HS-5 (cell line): ENCODE measurements at regions not wholly inside any gene's neighbourhood (a gene's known extent, or its start where the extent isn't known, plus 50 kb on each side); places are given as distances from the start of the nearest gene placed in this dataset.

Experiments
- DNase-seq: peaks from one replicate; pipeline ENCODE4 v3.0.0-alpha.2; 2012; ENCODE audit warnings: low read depth

- no peak for DNase-seq
These were observed 71.3 kb upstream of the TEX51 start for GRCh38 chr2:126827371-126827770.

GRCh38 chr2:126828051-126828450, 70.6 kb upstream of the TEX51 start:
- DNase-seq: no peak

DNA sequence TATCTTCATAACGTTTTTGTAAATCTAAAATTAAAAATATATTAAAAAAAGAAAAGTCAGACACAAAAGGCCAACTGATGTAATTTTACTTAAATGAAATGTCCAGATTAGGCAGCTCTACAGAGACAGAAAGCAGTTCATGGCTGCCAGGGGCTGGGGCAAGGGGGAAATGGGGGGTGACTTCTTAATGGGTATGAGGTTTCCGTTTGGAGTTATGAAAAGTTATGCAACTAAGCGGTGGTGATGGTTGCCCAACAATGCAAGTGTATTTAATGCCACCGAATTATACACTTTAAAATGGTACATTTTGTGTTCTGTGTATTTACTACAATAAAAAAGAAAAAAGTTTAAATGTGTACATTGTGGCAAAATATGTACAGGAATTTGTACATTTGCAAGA, 70.2 kb upstream of the TEX51 start:
- no peak for DNase-seq

DNA sequence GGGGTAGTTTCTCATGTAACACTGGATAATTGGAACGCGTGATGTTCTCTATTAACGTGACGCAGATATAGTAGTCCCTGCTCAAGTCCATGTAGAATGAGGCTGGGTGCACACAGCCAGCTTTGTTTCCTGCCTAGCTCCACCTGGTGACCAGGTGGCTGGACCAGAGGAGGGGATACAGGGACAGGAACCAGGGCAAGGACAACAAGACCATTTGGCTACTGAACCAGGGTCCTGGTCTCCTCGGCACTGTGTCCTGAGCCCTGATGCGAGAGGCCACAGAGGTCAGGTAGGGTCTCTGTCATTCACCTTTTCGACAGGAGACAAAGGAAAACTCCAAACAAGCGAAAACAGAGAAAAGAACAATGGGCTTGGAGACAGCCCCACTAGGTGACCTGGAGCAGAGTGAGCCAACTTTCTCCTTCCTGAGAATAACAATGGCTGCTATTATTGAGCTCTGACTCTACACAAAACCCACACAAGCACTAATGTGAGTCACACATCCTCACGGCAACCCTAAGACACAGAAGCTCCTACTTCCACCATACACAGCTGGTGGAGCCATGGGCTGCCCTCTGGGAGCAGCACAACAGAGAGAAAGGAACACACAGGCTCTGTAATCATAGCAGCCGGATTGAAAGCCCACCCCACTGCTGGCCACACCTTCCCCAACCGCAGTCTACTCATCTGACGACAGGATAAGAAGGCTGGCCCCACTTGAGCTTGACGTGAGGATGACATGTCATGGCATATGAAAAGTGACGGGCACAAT, 67.3 kb upstream of the TEX51 start:
- DNase-seq: no peak

DNA sequence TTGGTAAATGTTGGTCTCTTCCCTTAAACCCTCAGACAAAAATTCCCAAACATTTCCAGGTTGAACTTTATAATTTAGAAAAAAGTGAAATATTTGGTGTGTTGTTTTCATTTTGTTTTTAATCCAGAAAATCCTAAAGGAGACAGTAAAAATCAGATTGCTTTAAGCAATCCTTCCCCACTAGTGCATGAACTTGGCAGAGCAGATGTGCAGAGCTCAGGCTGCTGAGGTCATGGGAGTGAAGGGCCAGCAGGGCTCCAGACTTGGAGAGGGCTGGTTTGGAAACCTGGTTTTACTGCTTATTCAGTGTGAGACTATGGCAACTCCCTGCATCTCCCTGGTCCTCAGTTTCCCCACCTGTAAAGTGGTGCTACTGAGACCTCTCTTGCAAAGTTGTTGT, 66.7 kb upstream of the TEX51 start:
- no peak for DNase-seq

- no peak for DNase-seq
These were observed 65.9 kb upstream of the TEX51 start for GRCh38 chr2:126832757-126833156.

DNA sequence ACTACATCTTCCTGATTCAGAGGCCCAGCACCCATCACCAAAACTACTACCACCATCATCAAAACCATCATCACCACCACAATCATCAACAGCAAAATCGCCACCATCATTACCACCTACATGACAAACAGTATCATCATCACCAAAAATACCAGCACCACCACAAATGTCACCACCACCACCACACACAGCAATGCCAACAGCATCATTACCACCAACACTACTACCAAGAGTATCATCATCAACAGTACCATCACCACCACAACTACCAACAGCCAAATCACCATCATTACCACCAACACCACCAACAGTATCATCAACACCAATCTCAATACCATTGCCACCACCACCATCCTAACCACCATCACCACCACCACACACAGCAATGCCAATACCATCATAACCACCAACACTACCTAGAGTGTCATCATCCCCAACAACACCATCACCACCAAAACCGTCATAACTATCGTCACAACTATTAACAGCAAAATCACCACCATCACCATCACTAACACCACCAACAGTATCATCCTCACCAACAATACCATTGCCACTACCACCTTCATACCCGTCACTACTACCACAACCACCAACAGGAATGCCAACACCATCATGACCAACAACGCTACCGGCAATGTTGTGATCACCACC, 64.6 kb upstream of the TEX51 start:
- no peak for DNase-seq

GRCh38 chr2:126835261-126835660, 63.4 kb upstream of the TEX51 start:
- no peak for DNase-seq

DNA sequence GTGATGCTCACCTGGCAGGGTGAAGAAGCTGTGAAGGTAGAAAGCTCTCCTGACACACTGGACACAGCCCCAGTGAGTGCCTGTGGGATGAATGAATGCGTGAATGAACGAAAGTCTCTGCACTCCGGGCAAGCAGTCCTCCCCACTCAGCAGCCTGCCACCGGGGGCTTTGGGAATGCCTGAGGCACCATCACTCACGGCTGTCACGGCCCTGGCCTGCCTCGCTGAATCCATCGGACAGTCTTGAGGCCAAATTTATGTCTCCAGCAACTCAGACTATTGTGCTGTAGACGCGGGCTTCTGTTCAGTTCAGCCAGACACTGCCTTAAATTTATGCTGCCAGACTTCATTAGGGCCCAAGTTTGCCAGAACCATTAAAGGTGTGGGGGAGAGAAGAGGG, 62.9 kb upstream of the TEX51 start:
- DNase-seq: no peak

DNA sequence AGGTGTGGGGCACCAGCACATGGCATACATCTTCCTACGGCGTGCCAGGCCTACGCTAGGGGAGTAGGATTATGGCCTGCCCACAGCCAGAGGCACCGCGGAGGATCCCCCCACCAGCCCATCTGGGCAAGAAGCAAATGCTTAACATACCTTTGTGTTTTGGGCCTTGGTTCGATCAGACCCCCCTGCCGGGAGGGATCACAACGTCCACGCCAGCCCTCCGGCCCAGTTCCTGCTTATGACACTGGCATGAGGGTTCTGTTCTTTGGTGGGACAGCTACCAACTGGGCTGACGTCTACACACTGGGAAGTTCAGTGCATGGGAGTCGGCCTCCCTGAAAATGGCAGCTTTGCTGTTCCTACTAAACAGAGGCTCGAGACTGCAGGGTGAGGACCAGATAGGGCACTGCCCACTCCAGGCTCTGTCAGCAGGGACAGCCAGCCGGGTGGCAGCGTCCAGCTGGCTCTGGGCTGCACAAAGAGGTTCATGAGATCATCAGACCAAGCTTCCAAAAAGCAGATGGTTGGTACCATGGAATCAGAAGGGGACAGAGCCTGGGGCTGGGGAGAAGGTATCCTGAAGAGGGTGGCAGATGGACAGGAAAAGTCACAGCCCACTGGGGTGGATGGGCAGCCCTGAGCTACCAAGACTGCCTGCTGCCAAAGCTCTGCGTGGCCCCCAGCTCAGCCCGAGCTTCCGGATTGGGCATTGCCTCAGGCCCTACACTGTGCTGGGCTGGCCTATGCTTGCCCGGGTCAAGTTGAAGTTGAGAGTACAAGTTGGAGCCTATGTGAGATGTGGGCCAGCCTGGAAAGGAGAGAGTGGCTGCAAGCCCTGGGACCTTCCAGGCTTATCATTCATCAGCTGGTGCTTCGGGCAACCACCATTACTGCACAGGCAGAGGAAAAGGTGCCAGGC, 61.7 kb upstream of the TEX51 start:
- no peak for DNase-seq

- no peak for DNase-seq
These were observed 60.5 kb upstream of the TEX51 start for GRCh38 chr2:126837966-126838715.

DNA sequence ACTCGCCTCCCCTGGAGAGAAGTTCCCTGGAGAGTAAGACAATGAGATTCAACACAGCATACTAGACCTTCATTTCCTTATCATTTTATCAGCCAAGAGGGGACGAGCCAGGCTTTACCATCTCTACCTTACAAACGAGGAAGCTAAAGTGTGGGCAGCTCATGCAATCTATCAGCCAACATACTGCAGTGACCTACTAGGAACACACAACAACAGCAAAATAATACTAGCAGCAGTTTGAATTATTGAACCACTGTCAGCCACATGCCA, 60.0 kb upstream of the TEX51 start:
- DNase-seq: no peak

- DNase-seq: no peak
These were observed 58.9 kb upstream of the TEX51 start for GRCh38 chr2:126839796-126840195.

- DNase-seq: no peak
These were observed 55.6 kb upstream of the TEX51 start for GRCh38 chr2:126843081-126843480.

GRCh38 chr2:126846241-126846640, 52.4 kb upstream of the TEX51 start:
- no peak for DNase-seq
